ENCODE measurements at regions not wholly inside any gene's neighbourhood (a gene's known extent, or its start where the extent isn't known, plus 50 kb on each side); places are given as distances from the start of the nearest gene placed in this dataset.

GRCh38 chr18:45227001-45227742 lies 388.1 kb upstream of the SLC14A2 start:
- DNase-seq (ENCODE audit: low spot score): no peak

GRCh38 chr18:45228796-45229388 lies 386.4 kb upstream of the SLC14A2 start:
- no peak for DNase-seq (ENCODE audit: low spot score)

GRCh38 chr18:45231617-45232016 lies 383.7 kb upstream of the SLC14A2 start:
- DNase-seq (ENCODE audit: low spot score): no peak

GRCh38 chr18:45232061-45232460 lies 383.2 kb upstream of the SLC14A2 start:
- no peak for DNase-seq (ENCODE audit: low spot score)

GRCh38 chr18:45236676-45237075 lies 378.6 kb upstream of the SLC14A2 start:
- DNase-seq (ENCODE audit: low spot score): no peak

GRCh38 chr18:45237343-45238098 lies 377.8 kb upstream of the SLC14A2 start:
- no peak for DNase-seq (ENCODE audit: low spot score)

GRCh38 chr18:45241271-45241670 lies 374.0 kb upstream of the SLC14A2 start:
- DNase-seq (ENCODE audit: low spot score): no peak

- no peak for DNase-seq (ENCODE audit: low spot score)
These were observed 373.2 kb upstream of the SLC14A2 start for GRCh38 chr18:45241982-45242565.

- DNase-seq (ENCODE audit: low spot score): no peak
These were observed 371.8 kb upstream of the SLC14A2 start for GRCh38 chr18:45243340-45244110.

GRCh38 chr18:45245091-45245511 lies 370.2 kb upstream of the SLC14A2 start:
- DNase-seq (ENCODE audit: low spot score): no peak

- DNase-seq (ENCODE audit: low spot score): no peak
These were observed 366.9 kb upstream of the SLC14A2 start for GRCh38 chr18:45248240-45248903.

- no peak for DNase-seq (ENCODE audit: low spot score)
These were observed 366.0 kb upstream of the SLC14A2 start for GRCh38 chr18:45249246-45249661.

GRCh38 chr18:45250479-45250878 lies 364.8 kb upstream of the SLC14A2 start:
- DNase-seq (ENCODE audit: low spot score): no peak

GRCh38 chr18:45251236-45251635 lies 364.0 kb upstream of the SLC14A2 start:
- DNase-seq (ENCODE audit: low spot score): no peak

- DNase-seq (ENCODE audit: low spot score): no peak
These were observed 362.8 kb upstream of the SLC14A2 start for GRCh38 chr18:45252474-45252873.

- DNase-seq (ENCODE audit: low spot score): no peak
These were observed 362.2 kb upstream of the SLC14A2 start for GRCh38 chr18:45253056-45253565.

GRCh38 chr18:45253973-45254708 lies 361.1 kb upstream of the SLC14A2 start:
- no peak for DNase-seq (ENCODE audit: low spot score)

GRCh38 chr18:45254709-45255082 lies 360.6 kb upstream of the SLC14A2 start:
- DNase-seq (ENCODE audit: low spot score): no peak

- no peak for DNase-seq (ENCODE audit: low spot score)
These were observed 359.9 kb upstream of the SLC14A2 start for GRCh38 chr18:45255197-45255890.

- DNase-seq (ENCODE audit: low spot score): no peak
These were observed 355.2 kb upstream of the SLC14A2 start for GRCh38 chr18:45260125-45260524.

All from putamen (tissue), 1 donor.